Endodermal cell (in vitro differentiated cells): ENCODE measurements at regions not wholly inside any gene's neighbourhood (a gene's known extent, or its start where the extent isn't known, plus 50 kb on each side); places are given as distances from the start of the nearest gene placed in this dataset.

Experiments used
- DNase-seq: peaks from one replicate; pipeline ENCODE4 v3.0.0-alpha.2; 2017
- H3K27ac ChIP-seq: 2 replicates; pipeline ENCODE4 v1.5.1; 2013; ENCODE audit warnings: mild to moderate bottlenecking, low read depth, low read length, moderate library complexity
- H3K27me3 ChIP-seq: 2 replicates; pipeline ENCODE4 v1.6.1; 2013; ENCODE audit warnings: mild to moderate bottlenecking, low read length, moderate library complexity; ENCODE audit not compliant: insufficient read depth, control insufficient read depth, poor library complexity, severe bottlenecking
- H3K36me3 ChIP-seq: 2 replicates; pipeline ENCODE4 v1.7.0; 2013; ENCODE audit warnings: mild to moderate bottlenecking, low read length, moderate library complexity; ENCODE audit not compliant: control insufficient read depth, insufficient read depth
- H3K4me1 ChIP-seq: one replicate; pipeline ENCODE4 v1.7.0; 2013; ENCODE audit warnings: low read length; ENCODE audit not compliant: control insufficient read depth, insufficient read depth
- H3K4me3 ChIP-seq: 2 replicates; pipeline ENCODE4 v1.5.1; 2013; ENCODE audit warnings: mild to moderate bottlenecking, low read length, moderate library complexity
- H3K9ac ChIP-seq: 2 replicates; pipeline ENCODE4 v1.6.1; 2013; ENCODE audit warnings: mild to moderate bottlenecking, low read length, moderate library complexity; ENCODE audit not compliant: poor library complexity, severe bottlenecking; ENCODE audit errors: extremely low read depth
- H3K9me3 ChIP-seq: 2 replicates; pipeline ENCODE4 v1.6.1; 2013; ENCODE audit warnings: mild to moderate bottlenecking, low read length, moderate library complexity; ENCODE audit not compliant: control insufficient read depth
- H3K27ac Mint-ChIP-seq: 2 replicates; pipeline ENCODE4 v1.8.0; 2020; ENCODE audit warnings: mixed read lengths
- H3K27me3 Mint-ChIP-seq: 2 replicates; pipeline ENCODE4 v1.8.0; 2021; ENCODE audit warnings: mild to moderate bottlenecking, mixed read lengths; ENCODE audit not compliant: insufficient read depth
- H3K36me3 Mint-ChIP-seq: 2 replicates; pipeline ENCODE4 v1.8.0; 2020; ENCODE audit warnings: low read depth, mixed read lengths
- H3K4me1 Mint-ChIP-seq: 2 replicates; pipeline ENCODE4 v1.8.0; 2020; ENCODE audit warnings: mixed read lengths
- H3K4me3 Mint-ChIP-seq: 2 replicates; pipeline ENCODE4 v1.8.0; 2020; ENCODE audit warnings: mild to moderate bottlenecking, moderate library complexity, mixed read lengths
- H3K9me3 Mint-ChIP-seq: 2 replicates; pipeline ENCODE4 v1.8.0; 2020; ENCODE audit warnings: mild to moderate bottlenecking, mixed read lengths
- CTCF ChIP-seq: fragments of 200-600 bp; sonication (generic); conservative IDR thresholded peaks from 2 replicates; pipeline ENCODE4 v1.5.0; 2021; ENCODE audit warnings: antibody characterized with exemption, mild to moderate bottlenecking
- WGBS, 2 experiments: methylation state at CpG; one replicate each; pipeline versions ENCODE4 v1.1.5 to v1.1.7; 2013; ENCODE audit warnings: missing lambda C conversion rate in 2 of 2, mixed read lengths in 1 of 2; ENCODE audit not compliant: insufficient coverage in 1 of 2, insufficient read length in 1 of 2; 5-methylcytosine and 5-hydroxymethylcytosine counted together

GRCh38 chr11:25183411-25183810 is 686.6 kb downstream of the LUZP2 start:
- Histone ChIP-seq H3K27ac (no peak overlapping the region), H3K4me1 (no peaks in the 10 kb centered on the region), H3K9ac (no peak overlapping the region), H3K4me3 (no peak overlapping the region), H3K36me3 (no peaks in the 10 kb centered on the region), H3K27me3 (no peaks in the 10 kb centered on the region), H3K9me3 (no peaks in the 10 kb centered on the region)
- Mint-ChIP-seq H3K27ac (no peak overlapping the region), H3K27me3 (no peaks in the 10 kb centered on the region), H3K36me3 (no peaks in the 10 kb centered on the region), H3K4me3 (no peak overlapping the region), H3K9me3 (no peaks in the 10 kb centered on the region), H3K4me1 (peaks cover 2% of the 10 kb centered on the region)
- no peak for DNase-seq
- no peak for TF ChIP-seq CTCF
- no CpG with 5 or more reads among the region's 1 CpG for WGBS, 2 experiments

GRCh38 chr11:25197515-25197914 is 700.7 kb downstream of the LUZP2 start:
- H3K4me1 ChIP-seq: no peaks in the 10 kb centered on the region
- H3K27me3 ChIP-seq: no peaks in the 10 kb centered on the region
- no peak overlapping the region for H3K4me3 ChIP-seq
- DNase-seq: no peak
- Mint-ChIP-seq H3K27me3 (no peaks in the 10 kb centered on the region), H3K36me3 (no peaks in the 10 kb centered on the region), H3K4me1 (no peaks in the 10 kb centered on the region), H3K9me3 (no peaks in the 10 kb centered on the region), H3K27ac (no peak overlapping the region), H3K4me3 (no peak overlapping the region)
- WGBS, 2 experiments: 97% methylated on average over 2 of the region's 3 CpGs; no CpG with 5 or more reads in 1 of the 2 experiments
- no peak for TF ChIP-seq CTCF
- no peaks in the 10 kb centered on the region for H3K9me3 ChIP-seq
- H3K9ac ChIP-seq: no peak overlapping the region
- H3K36me3 ChIP-seq: no peaks in the 10 kb centered on the region
- no peak overlapping the region for H3K27ac ChIP-seq

DNA sequence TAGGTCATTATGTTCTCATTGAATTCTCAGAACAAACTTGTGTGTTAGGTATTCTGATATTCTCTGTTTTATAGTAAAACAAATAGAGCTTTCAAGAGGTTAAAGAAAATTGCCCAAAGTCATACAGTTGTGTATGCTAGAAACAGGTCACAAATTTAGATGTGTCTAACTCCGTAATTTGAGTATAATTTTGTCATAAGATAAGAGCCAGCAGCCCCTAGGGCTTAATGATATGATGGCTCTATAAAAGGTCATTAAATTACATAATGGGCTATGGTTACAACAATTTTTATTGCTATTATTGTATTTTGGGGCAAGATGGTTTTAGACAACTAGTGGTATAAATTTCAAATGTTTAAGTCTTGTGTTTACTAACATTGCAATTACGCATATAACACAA is 701.9 kb downstream of the LUZP2 start:
- WGBS, 2 experiments: 88 to 92% methylated on average over 1 of the region's 2 CpGs
- H3K27ac Mint-ChIP-seq: no peak overlapping the region
- no peak for DNase-seq
- no peaks in the 10 kb centered on the region for H3K4me1 Mint-ChIP-seq
- Histone ChIP-seq H3K27me3 (no peaks in the 10 kb centered on the region), H3K4me3 (no peak overlapping the region), H3K36me3 (no peaks in the 10 kb centered on the region), H3K9me3 (no peaks in the 10 kb centered on the region), H3K4me1 (no peaks in the 10 kb centered on the region), H3K9ac (no peak overlapping the region), H3K27ac (no peak overlapping the region)
- H3K9me3 Mint-ChIP-seq: no peaks in the 10 kb centered on the region
- no peak for TF ChIP-seq CTCF
- no peaks in the 10 kb centered on the region for H3K27me3 Mint-ChIP-seq
- H3K4me3 Mint-ChIP-seq: no peak overlapping the region
- H3K36me3 Mint-ChIP-seq: no peaks in the 10 kb centered on the region
